ENCODE measurements at regions not wholly inside any gene's neighbourhood (a gene's known extent, or its start where the extent isn't known, plus 50 kb on each side); places are given as distances from the start of the nearest gene placed in this dataset.

DNA sequence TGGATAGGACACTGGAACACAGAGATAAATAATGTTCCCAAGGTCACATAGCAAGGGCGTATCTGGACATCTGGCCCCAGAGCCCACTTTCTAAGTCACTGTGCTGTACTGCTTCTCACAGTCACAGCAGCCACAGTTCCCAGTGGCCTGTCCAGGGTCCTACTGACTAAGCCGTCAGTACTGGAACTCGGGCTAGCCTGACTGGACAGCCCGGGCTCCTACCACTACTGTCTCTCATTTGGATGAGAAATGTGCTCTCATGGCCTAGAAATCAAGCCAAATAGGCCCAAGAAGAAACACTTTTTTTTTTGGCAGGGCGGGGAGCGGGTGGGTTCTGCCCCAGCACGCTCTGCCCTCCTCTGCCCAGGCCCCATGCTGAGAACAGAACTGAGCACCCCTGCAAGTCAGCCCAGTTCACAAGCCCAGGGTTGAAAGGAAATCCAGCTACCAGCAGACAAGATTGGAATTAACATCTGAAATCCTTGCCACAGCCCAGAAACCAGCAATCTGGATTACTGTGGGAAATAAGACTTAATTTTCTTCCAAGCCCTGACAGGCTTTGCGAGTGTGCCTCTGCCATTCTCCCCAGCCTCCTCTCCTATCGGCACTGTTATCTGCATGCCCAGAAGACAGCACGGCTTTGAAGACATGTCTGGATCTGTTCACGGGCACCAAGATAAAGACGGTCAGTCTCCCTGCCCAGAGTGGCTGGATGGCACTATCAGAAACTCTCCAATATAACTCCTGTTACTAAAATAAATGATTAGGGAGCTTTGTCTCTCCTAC is 182.9 kb upstream of the NCAM1 start:
- DNase-seq (ENCODE audit: low read depth): no peak
- no peak overlapping the region for H3K4me3 ChIP-seq (ENCODE audit: low read depth, low read length)
- TF ChIP-seq, protein P1, sequence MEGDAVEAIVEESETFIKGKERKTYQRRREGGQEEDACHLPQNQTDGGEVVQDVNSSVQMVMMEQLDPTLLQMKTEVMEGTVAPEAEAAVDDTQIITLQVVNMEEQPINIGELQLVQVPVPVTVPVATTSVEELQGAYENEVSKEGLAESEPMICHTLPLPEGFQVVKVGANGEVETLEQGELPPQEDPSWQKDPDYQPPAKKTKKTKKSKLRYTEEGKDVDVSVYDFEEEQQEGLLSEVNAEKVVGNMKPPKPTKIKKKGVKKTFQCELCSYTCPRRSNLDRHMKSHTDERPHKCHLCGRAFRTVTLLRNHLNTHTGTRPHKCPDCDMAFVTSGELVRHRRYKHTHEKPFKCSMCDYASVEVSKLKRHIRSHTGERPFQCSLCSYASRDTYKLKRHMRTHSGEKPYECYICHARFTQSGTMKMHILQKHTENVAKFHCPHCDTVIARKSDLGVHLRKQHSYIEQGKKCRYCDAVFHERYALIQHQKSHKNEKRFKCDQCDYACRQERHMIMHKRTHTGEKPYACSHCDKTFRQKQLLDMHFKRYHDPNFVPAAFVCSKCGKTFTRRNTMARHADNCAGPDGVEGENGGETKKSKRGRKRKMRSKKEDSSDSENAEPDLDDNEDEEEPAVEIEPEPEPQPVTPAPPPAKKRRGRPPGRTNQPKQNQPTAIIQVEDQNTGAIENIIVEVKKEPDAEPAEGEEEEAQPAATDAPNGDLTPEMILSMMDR (IDR thresholded peaks at IDR 0.05; ENCODE audit: insufficient read depth, low read depth, low read length): no peak

DNA sequence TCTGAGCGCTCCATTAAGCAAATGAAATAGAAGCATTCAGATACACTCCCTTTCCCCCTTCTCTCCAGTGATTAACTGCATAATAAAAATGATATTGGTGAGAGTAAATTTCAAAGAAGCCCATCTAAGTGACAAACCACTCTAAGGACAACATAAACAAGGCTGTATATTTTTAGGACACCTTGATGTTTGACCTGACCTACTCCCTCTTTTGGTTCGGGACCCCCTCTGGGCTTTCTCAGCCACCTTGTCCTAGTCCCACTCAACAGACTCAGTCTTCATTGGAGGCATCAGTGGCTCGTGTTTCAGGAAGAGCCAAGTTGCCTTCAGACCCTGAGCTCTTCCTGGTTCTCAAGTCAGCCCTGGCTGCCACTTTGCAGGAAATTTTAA is 182.3 kb upstream of the NCAM1 start:
- no peak overlapping the region for H3K4me3 ChIP-seq (ENCODE audit: low read depth, low read length)
- DNase-seq (ENCODE audit: low read depth): no peak
- TF ChIP-seq, protein P1 (IDR thresholded peaks at IDR 0.05; ENCODE audit: insufficient read depth, low read depth, low read length): no peak

GRCh38 chr11:112780351-112781087 is 180.7 kb upstream of the NCAM1 start:
- TF ChIP-seq, protein P1 (IDR thresholded peaks at IDR 0.05; ENCODE audit: insufficient read depth, low read depth, low read length): no peak
- DNase-seq (ENCODE audit: low read depth): no peak
- no peak overlapping the region for H3K4me3 ChIP-seq (ENCODE audit: low read depth, low read length)

- DNase-seq (ENCODE audit: low read depth): no peak
- no peak overlapping the region for H3K4me3 ChIP-seq (ENCODE audit: low read depth, low read length)
- TF ChIP-seq, protein P1 (IDR thresholded peaks at IDR 0.05; ENCODE audit: insufficient read depth, low read depth, low read length): no peak
These were observed 177.3 kb upstream of the NCAM1 start for GRCh38 chr11:112783945-112784322.

GRCh38 chr11:112784323-112785073 is 176.7 kb upstream of the NCAM1 start:
- no peak overlapping the region for H3K4me3 ChIP-seq (ENCODE audit: low read depth, low read length)
- peak; percentile 3 for DNase-seq (ENCODE audit: low read depth)
- TF ChIP-seq, protein P1 (IDR thresholded peaks at IDR 0.05; ENCODE audit: insufficient read depth, low read depth, low read length): no peak

DNA sequence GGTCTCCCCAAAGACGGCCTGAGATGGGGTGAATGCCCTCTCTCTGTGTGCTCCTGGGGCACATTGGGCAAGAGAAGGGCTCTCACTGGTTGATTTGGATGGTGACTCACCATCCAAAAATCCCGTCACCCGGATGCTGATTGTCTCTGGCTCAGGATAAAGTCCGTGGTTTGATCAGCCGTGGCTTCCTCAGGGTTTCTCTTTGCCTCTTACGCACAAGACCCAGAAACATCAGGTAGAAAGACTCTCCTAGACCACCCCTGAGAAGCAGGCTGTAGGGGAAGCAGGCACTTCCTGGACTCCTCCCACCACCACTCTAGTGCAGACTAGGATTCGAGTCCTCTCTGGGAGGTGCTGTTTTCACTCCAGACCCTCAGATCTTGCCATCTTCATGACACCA is 176.1 kb upstream of the NCAM1 start:
- DNase-seq (ENCODE audit: low read depth): no peak
- H3K4me3 ChIP-seq (ENCODE audit: low read depth, low read length): no peak overlapping the region
- TF ChIP-seq, protein P1 (IDR thresholded peaks at IDR 0.05; ENCODE audit: insufficient read depth, low read depth, low read length): no peak
